Nephron (organoid): ENCODE measurements at regions not wholly inside any gene's neighbourhood (a gene's known extent, or its start where the extent isn't known, plus 50 kb on each side); places are given as distances from the start of the nearest gene placed in this dataset.

Experiments
- H3K27ac Mint-ChIP-seq, 3 experiments: 2 replicates each; pipeline ENCODE4 v1.8.0; 2020; ENCODE audit warnings: mixed read lengths in 3 of 3, mild to moderate bottlenecking in 2 of 3, moderate library complexity in 1 of 3
- H3K27me3 Mint-ChIP-seq: 2 replicates; pipeline ENCODE4 v1.8.0; 2021; ENCODE audit warnings: low read depth, mild to moderate bottlenecking, moderate library complexity, mixed read lengths
- H3K36me3 Mint-ChIP-seq: 2 replicates; pipeline ENCODE4 v1.8.0; 2020; ENCODE audit warnings: low read depth, mixed read lengths
- H3K4me1 Mint-ChIP-seq: 2 replicates; pipeline ENCODE4 v1.8.0; 2020; ENCODE audit warnings: mixed read lengths
- H3K4me3 Mint-ChIP-seq, 3 experiments: 2 replicates each; pipeline ENCODE4 v1.8.0; 2020; ENCODE audit warnings: mild to moderate bottlenecking in 3 of 3, mixed read lengths in 3 of 3, moderate library complexity in 2 of 3
- H3K9me3 Mint-ChIP-seq: 2 replicates; pipeline ENCODE4 v1.8.0; 2020; ENCODE audit warnings: mixed read lengths
- TF ChIP-seq, protein P1 (sequence below), 3 experiments: fragments of 200-600 bp; sonication (generic); IDR thresholded peaks; one replicate each; pipeline ENCODE4 v1.5.0; 2021; ENCODE audit warnings: antibody characterized with exemption in 3 of 3; ENCODE audit not compliant: unreplicated experiment in 3 of 3

- no peaks in the 10 kb centered on the region for H3K36me3 Mint-ChIP-seq
- H3K4me1 Mint-ChIP-seq: peaks cover 17% of the 10 kb centered on the region
- TF ChIP-seq, protein P1, sequence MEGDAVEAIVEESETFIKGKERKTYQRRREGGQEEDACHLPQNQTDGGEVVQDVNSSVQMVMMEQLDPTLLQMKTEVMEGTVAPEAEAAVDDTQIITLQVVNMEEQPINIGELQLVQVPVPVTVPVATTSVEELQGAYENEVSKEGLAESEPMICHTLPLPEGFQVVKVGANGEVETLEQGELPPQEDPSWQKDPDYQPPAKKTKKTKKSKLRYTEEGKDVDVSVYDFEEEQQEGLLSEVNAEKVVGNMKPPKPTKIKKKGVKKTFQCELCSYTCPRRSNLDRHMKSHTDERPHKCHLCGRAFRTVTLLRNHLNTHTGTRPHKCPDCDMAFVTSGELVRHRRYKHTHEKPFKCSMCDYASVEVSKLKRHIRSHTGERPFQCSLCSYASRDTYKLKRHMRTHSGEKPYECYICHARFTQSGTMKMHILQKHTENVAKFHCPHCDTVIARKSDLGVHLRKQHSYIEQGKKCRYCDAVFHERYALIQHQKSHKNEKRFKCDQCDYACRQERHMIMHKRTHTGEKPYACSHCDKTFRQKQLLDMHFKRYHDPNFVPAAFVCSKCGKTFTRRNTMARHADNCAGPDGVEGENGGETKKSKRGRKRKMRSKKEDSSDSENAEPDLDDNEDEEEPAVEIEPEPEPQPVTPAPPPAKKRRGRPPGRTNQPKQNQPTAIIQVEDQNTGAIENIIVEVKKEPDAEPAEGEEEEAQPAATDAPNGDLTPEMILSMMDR (IDR thresholded peaks at IDR 0.05; ENCODE audit: unreplicated experiment in 3 of 3): no peak
- H3K9me3 Mint-ChIP-seq: peaks cover 9% of the 10 kb centered on the region
- no peak overlapping the region for H3K4me3 Mint-ChIP-seq
- H3K27ac Mint-ChIP-seq: no peak overlapping the region
- no peaks in the 10 kb centered on the region for H3K27me3 Mint-ChIP-seq
These were observed 182.8 kb upstream of the SMIM30 start for GRCh38 chr7:113301141-113301540.

- TF ChIP-seq, protein P1 (IDR thresholded peaks at IDR 0.05; ENCODE audit: unreplicated experiment in 3 of 3): no peak
- Mint-ChIP-seq H3K4me3 (no peak overlapping the region), H3K27me3 (no peaks in the 10 kb centered on the region), H3K9me3 (peaks cover 16% of the 10 kb centered on the region), H3K27ac (peak overlapping the region in 1 of 3 experiments; percentile 78), H3K36me3 (no peaks in the 10 kb centered on the region), H3K4me1 (peaks cover 17% of the 10 kb centered on the region)
These were observed 181.4 kb upstream of the SMIM30 start for GRCh38 chr7:113299748-113300147.

DNA sequence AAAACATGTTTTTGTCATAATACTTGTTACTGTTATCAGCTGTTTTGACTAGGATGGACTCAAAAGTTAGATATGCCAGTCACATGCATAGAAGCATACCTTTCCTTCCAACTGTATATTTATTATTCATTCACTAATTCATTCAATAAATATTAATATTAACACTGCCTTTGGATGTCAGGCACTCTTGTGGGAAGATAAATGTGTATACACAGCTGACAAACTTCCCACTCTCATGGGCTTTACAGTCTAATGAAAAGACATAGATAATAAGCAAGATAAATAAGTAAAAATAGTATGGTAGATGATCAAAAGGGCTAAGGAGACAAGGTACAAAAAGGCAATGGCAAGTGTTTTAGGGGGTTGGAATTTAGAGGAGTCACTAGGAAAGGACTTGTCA lies 180.1 kb upstream of the SMIM30 start:
- TF ChIP-seq, protein P1 (IDR thresholded peaks at IDR 0.05; ENCODE audit: unreplicated experiment in 3 of 3): no peak
- H3K4me1 Mint-ChIP-seq: peaks cover 9% of the 10 kb centered on the region
- H3K4me3 Mint-ChIP-seq: no peak overlapping the region
- H3K9me3 Mint-ChIP-seq: peaks cover 13% of the 10 kb centered on the region
- H3K27me3 Mint-ChIP-seq: no peaks in the 10 kb centered on the region
- H3K27ac Mint-ChIP-seq: peak overlapping the region in 2 of 3 experiments; percentile 3 to 8
- H3K36me3 Mint-ChIP-seq: no peaks in the 10 kb centered on the region

DNA sequence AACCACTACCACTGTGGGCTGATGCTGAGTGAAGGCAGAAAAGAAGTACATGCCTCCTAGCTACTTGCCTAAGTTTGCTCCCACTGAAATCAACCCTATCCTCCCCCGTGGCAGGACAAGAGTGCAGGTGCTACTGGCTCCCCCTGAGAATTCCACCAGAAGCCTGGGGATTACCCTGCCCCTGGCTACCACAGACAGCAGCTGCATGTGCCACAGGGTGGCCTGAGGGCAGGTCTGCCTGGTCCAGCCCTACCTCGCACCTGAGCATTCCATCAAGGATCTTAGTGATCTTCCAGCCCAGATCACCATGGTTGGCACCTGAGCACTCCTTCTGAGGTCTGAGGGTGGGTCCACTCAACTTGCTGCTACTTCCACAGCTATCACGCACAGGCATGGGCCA lies 176.4 kb upstream of the SMIM30 start:
- TF ChIP-seq, protein P1 (IDR thresholded peaks at IDR 0.05; ENCODE audit: unreplicated experiment in 3 of 3): no peak
- Mint-ChIP-seq H3K27ac (no peak overlapping the region), H3K27me3 (no peaks in the 10 kb centered on the region), H3K9me3 (peaks cover 14% of the 10 kb centered on the region), H3K4me3 (no peak overlapping the region), H3K36me3 (no peaks in the 10 kb centered on the region), H3K4me1 (peaks cover 9% of the 10 kb centered on the region)

DNA sequence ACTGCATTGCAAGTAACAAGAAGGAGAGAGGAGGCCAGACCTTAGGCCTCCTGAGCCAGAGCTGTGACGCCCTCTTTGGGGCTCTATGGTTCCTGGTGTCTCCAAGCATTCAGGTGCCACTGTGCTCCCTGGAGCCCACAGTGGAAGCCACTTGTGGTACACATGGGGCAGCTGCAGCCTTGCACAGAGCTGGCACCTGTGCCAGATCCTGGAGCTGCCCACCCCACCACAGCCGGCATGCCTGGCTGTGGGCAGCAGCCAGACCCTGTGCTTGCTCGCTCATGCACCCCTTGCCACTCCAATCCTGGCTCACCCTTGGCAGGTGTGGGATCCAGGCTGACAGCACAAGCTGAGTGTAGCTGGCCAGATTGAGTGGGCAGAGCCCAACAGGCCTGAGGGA lies 173.8 kb upstream of the SMIM30 start:
- no peak overlapping the region for H3K4me3 Mint-ChIP-seq
- H3K36me3 Mint-ChIP-seq: no peaks in the 10 kb centered on the region
- H3K9me3 Mint-ChIP-seq: peaks cover 17% of the 10 kb centered on the region
- TF ChIP-seq, protein P1 (IDR thresholded peaks at IDR 0.05; ENCODE audit: unreplicated experiment in 3 of 3): no peak
- peaks cover 6% of the 10 kb centered on the region for H3K4me1 Mint-ChIP-seq
- H3K27ac Mint-ChIP-seq: no peak overlapping the region
- no peaks in the 10 kb centered on the region for H3K27me3 Mint-ChIP-seq

DNA sequence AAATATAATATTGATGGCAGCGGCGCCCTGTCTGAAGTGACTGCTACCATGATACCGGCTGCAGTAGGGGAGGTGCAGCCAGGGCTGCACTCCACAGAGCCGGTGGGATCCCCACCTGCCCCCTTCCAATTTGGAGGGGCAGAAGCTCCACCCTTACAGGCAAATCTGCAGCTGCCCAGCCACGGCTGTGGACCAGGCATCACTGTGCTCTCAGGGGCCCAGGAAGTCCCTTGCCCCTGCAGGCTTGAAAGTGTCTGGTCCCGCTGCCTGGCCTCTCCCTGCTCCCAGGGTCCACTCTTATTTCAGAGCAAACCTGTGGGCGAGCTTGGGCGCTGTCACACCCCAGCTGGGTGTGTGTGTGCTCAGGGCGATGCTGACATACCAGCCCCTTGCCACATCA lies 172.7 kb upstream of the SMIM30 start:
- Mint-ChIP-seq H3K9me3 (peaks cover 14% of the 10 kb centered on the region), H3K4me1 (no peaks in the 10 kb centered on the region), H3K27ac (no peak overlapping the region), H3K27me3 (no peaks in the 10 kb centered on the region), H3K4me3 (no peak overlapping the region), H3K36me3 (no peaks in the 10 kb centered on the region)
- TF ChIP-seq, protein P1 (IDR thresholded peaks at IDR 0.05; ENCODE audit: unreplicated experiment in 3 of 3): no peak
